Non-pigmented ciliary epithelial cell (primary cell): ENCODE measurements at regions not wholly inside any gene's neighbourhood (a gene's known extent, or its start where the extent isn't known, plus 50 kb on each side); places are given as distances from the start of the nearest gene placed in this dataset.
A peak's percentile ranks its signal among the peaks of the same experiment; 100 is the strongest.

Source experiments
- DNase-seq: peaks from one replicate; pipeline ENCODE4 v3.0.0-alpha.2; 2010; ENCODE audit warnings: low read depth

DNA sequence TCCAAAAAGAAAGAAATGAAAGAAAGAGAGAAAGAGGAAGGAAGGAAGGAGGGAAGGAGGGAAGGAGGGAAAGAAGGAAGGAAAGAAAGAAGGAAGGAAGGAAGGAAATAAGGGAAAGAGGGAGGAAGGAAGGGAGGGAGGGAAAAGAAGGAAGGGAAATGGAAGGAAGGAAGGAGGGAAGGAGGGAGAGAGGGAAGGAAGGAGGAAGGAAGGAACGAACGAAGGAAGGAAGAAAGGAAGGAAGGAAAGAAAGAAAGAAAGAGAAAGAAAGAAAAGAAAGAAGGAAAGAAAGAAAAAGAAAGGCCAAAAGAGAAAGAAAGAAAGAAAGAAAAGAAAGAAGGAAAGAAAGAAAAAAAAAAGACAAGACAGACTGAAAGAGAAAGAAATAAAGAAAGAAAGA lies 263.9 kb upstream of the ATP10B start:
- DNase-seq = no peak

GRCh38 chr5:161112371-161112770 lies 260.4 kb upstream of the ATP10B start:
- DNase-seq = no peak

DNA sequence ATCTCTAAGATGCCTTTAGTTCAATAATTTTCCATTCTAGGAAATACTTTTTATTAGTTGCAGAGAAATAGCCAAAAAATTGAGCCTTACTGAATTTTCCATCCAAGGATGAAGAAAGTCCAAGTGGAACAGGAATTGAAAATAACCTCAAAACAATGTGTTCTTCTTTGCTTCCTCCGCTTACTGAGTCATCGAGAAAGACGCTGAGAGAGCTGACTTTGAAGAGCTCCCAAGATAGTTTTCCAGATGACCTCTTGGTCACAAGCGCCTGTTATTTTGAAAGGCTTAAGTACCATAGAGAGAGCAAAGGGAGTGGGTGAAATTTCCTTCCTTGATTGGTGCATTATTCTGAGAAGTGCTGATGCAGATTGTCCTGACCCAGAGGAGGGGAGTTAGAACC lies 253.5 kb upstream of the ATP10B start:
- no peak for DNase-seq

DNA sequence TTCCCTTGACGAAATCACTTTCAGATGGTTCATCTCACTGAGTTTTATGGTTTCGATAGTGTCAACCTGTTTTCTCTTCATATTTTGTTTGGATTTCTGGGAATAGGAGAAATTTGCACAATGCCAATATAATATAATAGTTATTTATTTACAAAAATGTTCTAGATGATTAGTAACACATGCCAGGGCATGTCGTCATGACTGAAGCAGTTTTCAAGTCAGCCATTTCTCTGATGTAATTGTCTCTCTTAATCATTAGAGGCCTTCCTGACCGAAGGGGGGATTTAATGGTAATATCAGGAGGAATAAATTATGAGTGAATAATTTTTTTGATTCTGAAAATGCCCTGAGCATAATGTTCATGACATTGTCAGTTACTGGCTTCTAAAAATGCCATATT lies 246.5 kb upstream of the ATP10B start:
- DNase-seq = no peak

DNA sequence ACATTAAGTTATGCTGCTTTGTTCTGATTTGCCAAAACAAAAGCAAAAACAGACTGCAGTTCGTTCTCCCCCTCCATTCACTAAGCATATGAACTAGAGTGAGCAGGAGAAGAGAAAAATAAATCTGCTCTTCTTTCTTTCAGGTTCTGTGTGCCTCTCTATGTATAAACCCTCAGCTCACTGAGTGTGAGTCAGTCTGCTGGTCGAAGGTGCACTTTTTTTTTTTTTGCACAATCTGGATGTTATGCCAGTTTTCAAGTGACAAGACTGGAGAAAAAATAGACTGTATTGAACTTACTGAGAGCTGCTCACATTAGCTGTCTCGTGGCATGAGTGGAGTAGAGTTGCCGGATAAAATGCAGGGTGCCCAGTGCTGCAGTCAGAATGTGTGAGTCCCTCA lies 244.6 kb upstream of the ATP10B start:
- no peak for DNase-seq

DNA sequence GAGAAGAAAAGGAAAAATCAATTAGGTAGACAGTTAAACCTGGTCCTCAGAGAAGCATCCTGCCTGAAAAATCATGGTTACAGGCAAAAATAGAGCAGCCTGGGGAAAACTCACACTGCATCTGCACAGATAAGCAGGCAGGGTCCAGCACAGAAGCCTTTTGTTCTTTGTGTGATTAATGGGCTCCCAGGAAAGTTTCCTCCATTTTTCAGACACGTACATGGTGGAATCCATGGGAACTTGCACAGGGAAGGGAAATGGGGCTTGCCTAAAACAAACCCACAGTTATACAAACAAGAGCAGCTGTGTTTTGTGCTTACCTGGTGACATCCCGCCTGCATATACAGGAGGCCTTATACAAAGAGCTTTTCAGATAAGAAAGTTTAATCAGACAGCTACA lies 243.9 kb upstream of the ATP10B start:
- no peak for DNase-seq

DNA sequence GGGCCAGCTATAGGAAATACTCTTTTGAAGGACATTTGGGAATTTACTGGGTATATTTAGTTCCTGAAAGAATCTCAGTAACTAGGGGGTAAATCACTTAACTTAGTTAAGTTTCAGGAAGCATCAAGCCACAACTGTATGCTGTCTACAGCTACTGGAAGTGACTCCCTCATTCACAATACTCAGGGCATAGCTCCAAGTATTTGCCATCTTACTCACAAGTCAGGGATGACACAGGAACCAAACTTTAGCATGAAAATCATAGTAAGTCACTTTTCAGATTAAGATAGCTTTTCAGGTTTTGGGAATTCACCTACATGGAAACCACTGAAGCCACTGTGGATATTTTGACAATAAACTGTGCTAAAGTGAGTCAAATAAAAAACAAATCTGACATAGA lies 242.4 kb upstream of the ATP10B start:
- peak; percentile 40 for DNase-seq

GRCh38 chr5:161093100-161093499 lies 241.1 kb upstream of the ATP10B start:
- DNase-seq = no peak

DNA sequence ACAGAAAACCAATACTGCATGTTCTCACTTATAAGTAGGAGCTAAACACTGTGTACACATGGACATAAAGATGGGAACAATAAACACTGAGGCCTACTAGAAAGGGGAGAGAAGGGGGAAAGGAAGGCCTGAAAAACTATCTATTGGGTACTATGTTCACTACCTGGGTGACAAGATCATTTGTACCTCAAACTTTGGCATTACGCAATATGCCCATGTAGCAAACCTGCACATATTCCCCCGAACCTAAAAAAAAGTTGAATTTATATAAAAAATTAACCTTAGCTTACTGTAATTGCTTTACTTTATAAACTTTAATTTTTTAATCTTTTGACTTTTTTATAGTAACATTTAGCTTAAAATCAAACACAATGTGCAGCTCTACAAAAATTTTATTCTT lies 237.6 kb upstream of the ATP10B start:
- DNase-seq = no peak

DNA sequence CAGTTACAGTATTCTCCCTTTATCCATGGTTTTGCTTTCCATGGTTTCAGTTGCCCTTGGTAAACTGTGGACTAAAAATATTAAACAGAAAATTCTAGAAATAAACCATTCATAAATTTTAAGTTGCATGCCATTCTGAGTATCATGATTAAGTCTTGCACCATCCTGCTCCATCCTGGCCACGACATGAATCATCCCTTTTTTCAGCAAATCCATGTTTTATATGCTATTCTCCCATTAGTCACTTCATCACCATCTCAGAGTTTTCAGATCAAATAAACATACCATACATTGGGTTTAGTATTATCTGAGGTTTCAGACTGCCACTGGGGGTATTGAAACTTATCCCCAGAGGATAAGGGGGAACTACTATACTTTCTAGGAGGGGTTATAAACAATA lies 234.4 kb upstream of the ATP10B start:
- DNase-seq = no peak

DNA sequence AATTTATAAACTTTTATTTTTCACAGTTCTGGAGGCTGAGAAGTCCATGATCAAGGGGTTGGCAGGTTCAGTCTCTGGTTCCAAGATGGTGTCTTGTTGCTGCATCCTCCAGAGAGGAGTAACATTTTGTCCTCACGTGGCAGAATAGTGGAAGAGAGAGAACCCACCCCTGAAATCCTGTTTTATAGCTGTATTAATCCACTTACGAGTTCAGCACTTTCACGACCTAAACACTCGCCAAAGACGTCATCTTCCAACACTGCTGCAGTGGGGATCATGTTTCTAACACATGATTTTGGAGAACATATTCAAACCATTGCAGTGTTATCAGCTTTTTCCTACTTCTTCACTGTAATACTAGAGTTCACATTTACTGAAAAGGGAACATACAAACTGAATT lies 233.0 kb upstream of the ATP10B start:
- DNase-seq = no peak

- DNase-seq = no peak
Measured at GRCh38 chr5:161084115-161084514, 232.1 kb upstream of the ATP10B start.

GRCh38 chr5:161078793-161079192 lies 226.8 kb upstream of the ATP10B start:
- no peak for DNase-seq

- no peak for DNase-seq
Measured at GRCh38 chr5:161077936-161078545, 226.0 kb upstream of the ATP10B start.

DNA sequence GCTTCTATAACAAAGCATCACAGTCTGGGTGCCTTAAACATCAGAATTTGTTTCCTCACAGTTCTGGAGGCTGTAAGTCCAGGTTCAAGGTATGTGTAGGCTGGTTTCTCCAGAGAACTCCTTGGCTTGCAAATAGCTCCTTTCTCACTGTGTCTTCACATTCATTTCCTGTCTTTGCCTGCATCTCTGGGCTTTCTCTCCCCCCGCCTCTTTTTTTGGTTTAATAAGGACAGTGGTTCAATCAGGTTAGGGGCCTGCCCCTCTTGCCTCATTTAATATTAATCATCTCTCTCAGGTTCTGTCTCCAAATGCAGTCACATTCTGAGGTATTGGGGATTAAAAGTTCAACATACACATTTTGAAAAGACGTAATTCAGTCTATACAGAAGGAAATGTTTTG lies 225.5 kb upstream of the ATP10B start:
- no peak for DNase-seq

- DNase-seq = no peak
Measured at GRCh38 chr5:161064781-161065180, 212.8 kb upstream of the ATP10B start.

- DNase-seq = no peak
Measured at GRCh38 chr5:161064297-161064696, 212.3 kb upstream of the ATP10B start.

- DNase-seq = no peak
Measured at GRCh38 chr5:161058781-161059180, 206.8 kb upstream of the ATP10B start.

DNA sequence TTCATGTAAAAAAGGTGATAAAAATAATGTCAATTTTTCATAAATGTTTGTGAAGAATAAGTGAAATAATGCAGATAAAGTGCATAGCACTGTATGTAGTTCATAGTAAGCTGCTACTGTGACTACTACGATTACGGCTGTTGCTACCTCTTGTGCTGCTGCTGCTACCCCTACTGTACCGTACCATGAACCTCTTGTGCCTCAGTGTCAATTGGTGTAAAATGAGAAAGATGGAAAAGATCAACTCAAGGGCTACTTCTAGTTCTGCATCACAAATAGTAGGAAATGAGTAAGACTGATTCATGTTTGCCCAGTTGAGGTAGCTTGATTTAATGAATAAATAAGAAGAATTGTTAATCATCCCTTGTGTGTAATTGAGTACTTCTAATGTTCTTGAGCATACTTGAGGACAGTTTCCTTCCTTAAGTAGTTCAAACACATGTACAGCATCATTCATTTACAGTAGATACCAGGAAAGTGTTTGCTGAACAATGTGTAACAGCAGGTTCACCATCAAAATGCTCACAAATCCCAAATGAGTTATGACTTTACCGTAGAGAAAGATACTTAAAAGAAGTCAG lies 200.0 kb upstream of the ATP10B start:
- DNase-seq = no peak

DNA sequence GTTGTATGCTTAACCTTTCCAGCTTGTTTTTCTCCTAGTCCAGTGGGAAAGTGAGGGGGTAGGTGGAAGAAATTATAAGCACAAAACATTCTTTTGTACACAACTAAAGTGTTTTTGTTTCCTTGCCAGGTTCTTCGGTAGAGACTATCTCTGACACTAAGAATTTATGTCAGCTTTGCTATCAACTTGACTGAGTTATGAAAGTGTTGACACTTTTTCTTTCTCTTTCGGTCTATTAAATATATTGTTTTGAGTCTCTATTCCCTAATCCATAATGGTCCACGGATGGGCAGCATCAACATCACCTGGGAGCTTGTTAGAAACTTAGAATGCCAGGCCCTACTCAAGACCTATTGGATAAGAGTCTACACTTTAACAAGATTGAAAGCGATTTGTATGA lies 195.0 kb upstream of the ATP10B start:
- DNase-seq = no peak

GRCh38 chr5:161042862-161043261 lies 190.9 kb upstream of the ATP10B start:
- no peak for DNase-seq

DNA sequence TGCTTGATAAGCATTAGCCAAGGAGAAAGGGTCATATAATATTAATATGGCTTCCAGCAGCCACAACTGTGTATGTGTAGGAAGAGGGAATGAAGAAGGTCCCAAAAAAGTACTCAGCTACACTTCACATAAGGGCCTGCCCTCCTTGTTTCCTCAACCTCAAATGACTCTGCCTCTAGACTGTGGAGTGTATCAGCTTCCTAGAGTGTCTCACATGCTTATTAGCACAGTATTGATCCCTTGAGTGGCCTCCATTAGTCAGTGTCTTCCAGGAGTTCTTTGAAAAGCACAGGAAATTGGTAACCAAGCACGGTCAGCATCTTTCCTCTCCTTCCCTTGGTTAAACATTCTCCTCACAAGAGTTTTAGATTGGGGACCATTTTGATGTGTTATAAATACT lies 190.4 kb upstream of the ATP10B start:
- DNase-seq = no peak

GRCh38 chr5:161040818-161041217 lies 188.8 kb upstream of the ATP10B start:
- no peak for DNase-seq

DNA sequence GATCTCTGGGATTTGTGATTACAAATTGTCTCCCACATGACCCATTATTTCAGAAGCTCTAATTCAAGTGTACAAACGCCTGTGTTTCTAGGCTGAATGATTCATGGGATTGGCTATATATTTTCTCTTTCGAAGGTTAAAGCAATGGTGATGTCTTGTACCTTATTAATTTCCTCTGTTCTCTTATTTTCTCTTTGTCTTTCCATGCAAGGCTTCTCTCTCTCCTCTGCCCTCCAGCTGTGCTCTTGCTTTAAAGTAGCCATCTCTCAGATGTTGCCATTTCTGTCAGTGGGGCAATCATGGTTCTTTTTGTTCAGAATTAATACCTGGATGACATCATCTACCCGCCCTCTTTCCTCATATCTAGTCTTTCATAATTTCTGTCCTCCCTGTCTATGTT lies 184.3 kb upstream of the ATP10B start:
- DNase-seq = no peak

DNA sequence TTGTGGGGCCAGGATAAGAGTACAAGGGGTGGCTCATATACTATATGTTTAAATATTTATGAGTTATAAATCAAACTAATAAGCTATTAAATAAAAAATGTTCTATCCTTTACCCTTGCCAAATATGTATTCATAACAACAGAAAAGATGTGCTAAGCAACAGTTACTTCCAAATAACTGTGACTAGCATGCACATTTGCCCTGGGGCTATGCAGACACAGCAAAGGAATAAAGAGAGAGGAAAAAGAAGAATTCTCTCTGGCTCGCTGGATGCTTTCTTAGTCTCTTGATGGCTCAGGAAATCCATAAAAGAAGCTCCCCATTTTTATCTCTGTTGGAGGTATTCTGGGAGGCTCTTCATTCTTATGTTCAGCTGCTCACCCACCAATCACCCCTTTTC lies 182.4 kb upstream of the ATP10B start:
- DNase-seq = no peak
